H7 (cell line): ENCODE measurements at regions not wholly inside any gene's neighbourhood (a gene's known extent, or its start where the extent isn't known, plus 50 kb on each side); places are given as distances from the start of the nearest gene placed in this dataset.

Source experiments
- DNase-seq: peaks from one replicate; pipeline ENCODE4 v3.0.0; 2012
- H3K27me3 ChIP-seq: 2 replicates; pipeline ENCODE4 v1.6.0; 2011; ENCODE audit warnings: mild to moderate bottlenecking, low read length; ENCODE audit not compliant: control insufficient read depth, insufficient read depth
- H3K36me3 ChIP-seq: replicated peaks from 2 replicates; pipeline ENCODE4 v1.5.1; 2011; ENCODE audit warnings: low read length; ENCODE audit not compliant: control insufficient read depth, insufficient read depth
- H3K4me3 ChIP-seq: 2 replicates; pipeline ENCODE4 v1.5.1; 2011; ENCODE audit warnings: low read depth, mild to moderate bottlenecking, control low read depth, low read length, moderate library complexity; ENCODE audit not compliant: insufficient read depth

DNA sequence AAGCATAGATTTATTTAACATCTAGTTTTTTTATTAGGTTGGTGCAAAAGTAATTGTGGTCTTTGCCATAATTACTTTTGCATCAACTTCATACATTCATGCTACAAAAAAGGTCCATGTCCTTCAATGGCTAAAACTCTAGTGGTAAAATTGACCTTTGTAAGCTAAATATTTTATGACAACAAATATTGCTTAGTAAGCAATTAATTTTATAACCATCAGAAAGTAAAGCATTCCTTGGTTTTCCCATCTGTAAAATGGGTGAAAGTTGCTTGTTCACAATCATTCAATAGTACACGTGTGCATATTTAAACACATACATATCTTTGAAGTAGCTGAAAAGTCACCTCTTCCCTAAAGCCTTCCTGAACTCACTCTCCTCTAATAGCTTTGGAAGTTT is 789.6 kb downstream of the CDH8 start:
- no peaks in the 10 kb centered on the region for H3K27me3 ChIP-seq
- no peaks in the 10 kb centered on the region for H3K36me3 ChIP-seq
- no peak overlapping the region for H3K4me3 ChIP-seq
- no peak for DNase-seq

DNA sequence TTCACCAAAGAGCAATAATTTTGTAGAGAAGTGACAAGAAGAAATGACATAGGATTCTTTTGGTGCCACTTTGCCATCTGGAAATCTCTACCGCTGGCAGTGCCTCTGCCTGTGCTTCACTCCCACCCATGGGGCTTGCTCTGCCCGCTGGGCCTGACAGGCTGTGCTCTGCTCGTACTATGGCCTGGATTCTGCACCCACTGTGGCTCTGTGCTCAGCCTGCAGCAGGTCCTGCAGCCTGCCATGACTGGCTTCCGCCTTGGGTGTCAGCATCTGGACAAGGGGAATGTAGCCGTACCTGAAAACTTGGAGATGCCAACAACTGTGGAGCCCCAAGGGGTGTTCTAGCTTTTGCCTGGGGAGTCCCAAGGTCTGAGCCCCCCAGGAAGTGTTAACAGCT is 792.3 kb downstream of the CDH8 start:
- no peak overlapping the region for H3K4me3 ChIP-seq
- no peak for DNase-seq
- H3K36me3 ChIP-seq, result no peaks in the 10 kb centered on the region
- H3K27me3 ChIP-seq, result no peaks in the 10 kb centered on the region

DNA sequence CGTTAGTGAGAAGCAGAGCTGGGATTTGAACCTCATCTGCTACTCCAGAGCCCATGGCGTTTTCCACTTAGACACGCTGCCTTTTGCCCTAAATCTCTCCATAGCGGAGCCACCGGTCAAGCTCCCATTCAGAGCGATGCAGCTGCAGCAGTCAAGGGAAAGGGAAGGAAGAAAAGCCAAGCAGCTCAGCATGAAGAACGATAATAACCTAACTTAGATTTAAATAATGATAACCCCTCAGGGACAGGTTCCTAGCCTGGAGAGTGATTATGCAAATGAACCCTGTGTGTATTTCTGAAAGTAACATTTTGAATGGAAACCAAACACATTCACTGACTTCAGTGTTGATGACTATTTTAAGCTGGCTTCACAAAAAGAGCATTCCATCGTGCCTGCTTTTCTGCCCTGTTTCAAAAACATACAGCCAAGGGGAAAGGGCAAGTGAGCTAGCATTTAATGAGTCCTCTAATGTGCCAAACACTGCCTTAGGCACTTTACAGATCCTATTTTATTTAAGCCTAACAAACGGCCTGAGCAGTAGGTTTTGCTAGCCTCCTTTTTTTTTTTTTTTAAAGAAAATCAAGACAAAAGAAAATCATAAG is 798.3 kb downstream of the CDH8 start:
- Histone ChIP-seq H3K4me3 (no peak overlapping the region), H3K36me3 (no peaks in the 10 kb centered on the region), H3K27me3 (no peaks in the 10 kb centered on the region)
- no peak for DNase-seq

DNA sequence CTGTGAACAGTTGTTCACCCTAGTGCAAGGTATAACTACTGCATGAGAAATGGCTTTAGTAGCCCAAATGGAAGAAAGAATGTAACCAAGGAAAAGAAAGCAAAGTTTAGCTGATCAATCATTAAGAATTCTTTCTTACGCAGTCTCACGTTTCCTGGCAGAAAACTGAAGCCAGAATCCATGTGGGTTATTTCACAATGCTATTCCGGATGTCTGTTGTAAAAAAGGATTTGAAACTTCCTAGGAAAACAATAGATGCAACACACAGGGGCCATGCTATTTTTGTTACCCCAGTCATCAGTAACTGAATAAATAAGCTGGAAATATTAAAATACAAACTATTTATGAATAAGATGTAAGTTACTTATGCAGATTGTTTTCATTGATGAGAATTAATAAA is 802.5 kb downstream of the CDH8 start:
- Histone ChIP-seq H3K27me3 (no peaks in the 10 kb centered on the region), H3K36me3 (no peaks in the 10 kb centered on the region), H3K4me3 (no peak overlapping the region)
- no peak for DNase-seq

DNA sequence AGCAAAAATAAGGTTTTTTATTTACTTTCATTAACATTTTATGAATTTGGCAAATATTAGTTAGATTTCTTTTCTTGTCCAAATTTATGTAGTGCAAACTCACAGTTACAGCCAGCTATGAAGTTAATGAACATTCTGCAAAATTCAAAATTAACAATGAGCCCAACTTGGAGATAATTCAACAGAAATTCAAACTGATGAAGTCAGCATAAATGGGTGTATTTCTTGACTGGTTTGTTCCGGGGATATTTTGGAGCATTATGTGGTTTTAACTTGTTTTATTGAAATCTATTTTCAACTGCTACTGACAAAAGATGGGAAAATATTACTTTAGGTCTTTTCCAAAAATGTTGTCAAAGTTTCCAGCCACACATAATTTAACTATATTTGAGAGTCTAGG is 807.9 kb downstream of the CDH8 start:
- no peak for DNase-seq
- no peaks in the 10 kb centered on the region for H3K27me3 ChIP-seq
- H3K36me3 ChIP-seq, result no peaks in the 10 kb centered on the region
- no peak overlapping the region for H3K4me3 ChIP-seq

DNA sequence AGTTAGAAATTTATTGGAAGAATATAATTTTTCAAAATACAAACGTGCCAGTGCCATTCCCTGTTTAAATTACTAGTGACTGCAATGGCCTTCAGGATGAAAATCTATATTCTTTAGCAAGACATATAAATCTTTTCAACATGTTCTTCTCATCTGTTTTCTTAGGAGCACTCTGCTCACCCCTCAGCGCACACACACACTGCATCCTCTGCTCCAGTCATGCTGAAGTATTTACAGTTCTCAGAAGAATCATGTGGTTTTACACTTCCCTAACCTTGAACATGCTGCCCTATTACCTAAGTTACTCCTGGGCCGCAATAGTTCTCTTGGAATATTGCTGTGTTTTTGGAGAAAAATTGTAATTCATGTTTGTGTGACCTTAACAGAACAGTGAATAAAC is 820.6 kb downstream of the CDH8 start:
- Histone ChIP-seq H3K36me3 (no peaks in the 10 kb centered on the region), H3K27me3 (no peaks in the 10 kb centered on the region)
- DNase-seq, result no peak

DNA sequence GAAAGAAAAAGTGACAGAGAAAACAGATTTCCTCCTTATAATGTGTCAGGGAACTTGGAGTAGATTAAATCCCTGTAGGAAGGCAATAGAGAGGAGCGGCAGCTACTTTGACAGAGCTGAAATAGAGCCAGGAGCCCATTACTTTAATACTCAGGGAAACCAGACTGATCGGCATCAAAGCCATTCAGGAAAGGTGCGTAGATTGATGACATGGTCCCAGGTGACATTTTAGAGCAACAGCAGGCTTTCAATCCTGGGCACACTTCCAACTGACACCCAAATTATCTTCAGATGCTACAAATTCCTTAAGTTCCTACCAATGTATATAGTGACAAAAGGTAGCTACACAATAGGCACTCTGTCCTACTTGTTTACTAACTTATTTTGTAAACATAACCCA is 821.5 kb downstream of the CDH8 start:
- Histone ChIP-seq H3K36me3 (no peaks in the 10 kb centered on the region), H3K27me3 (no peaks in the 10 kb centered on the region), H3K4me3 (no peak overlapping the region)
- no peak for DNase-seq

More for the DNA sequence above, 820.6 kb downstream of the CDH8 start:
- H3K4me3 ChIP-seq, result no peak overlapping the region

DNA sequence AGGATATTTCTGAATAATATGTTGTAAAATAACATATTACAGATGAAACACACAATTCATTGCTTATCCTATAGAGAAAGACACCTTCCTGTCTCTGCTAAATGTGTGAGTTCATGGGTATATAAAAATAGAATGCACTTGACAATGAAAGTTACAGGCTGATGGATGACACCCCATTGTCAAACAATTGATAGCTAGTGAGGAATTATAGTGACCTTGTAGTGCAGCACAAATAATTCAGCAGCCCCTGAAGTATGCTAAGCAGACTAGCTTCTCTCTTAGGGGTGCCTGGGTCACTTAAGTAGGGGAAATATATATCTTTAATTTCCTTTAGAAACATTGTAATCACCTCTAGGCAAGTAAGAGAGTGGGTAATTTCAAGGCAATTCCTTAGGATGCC is 826.2 kb downstream of the CDH8 start:
- Histone ChIP-seq H3K36me3 (no peaks in the 10 kb centered on the region), H3K4me3 (no peak overlapping the region), H3K27me3 (no peaks in the 10 kb centered on the region)
- no peak for DNase-seq

DNA sequence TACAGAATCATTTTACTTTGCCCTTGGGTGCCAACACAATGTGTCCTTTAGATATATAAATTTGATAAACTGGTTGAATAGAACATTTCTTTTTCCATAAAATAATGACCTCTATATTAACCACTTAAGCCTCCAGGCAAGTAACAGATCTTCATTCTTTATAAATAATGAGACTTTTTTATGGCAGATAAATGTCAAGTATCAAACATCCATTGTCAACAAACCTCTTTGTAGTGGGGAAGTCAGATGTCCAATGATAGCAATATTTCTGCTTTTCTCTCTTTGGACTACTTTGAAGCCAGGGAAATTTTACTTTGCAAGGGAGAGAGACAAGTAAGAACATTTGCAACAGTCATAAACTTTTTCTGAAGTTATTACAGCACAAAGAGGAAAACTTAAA is 841.2 kb downstream of the CDH8 start:
- DNase-seq, result no peak
- Histone ChIP-seq H3K36me3 (no peaks in the 10 kb centered on the region), H3K4me3 (no peak overlapping the region), H3K27me3 (no peaks in the 10 kb centered on the region)

DNA sequence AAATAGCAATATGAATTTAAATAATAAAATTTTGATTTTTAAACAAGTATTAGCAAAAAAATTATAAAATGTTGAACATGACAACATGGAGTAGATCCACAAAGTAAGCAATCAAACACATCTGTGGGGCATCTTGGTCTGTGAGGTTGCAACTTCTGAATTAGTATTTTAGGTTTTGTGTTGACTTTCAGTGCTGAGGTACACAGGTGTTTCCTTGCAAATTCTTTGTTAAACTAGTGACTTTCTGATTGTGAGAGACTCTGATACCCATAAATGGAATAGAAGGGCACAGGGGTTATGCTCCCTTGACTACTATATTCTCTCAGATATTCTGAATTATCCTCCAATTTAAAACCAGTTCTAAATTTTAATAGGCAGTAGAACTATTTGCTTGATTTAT is 841.7 kb downstream of the CDH8 start:
- no peak overlapping the region for H3K4me3 ChIP-seq
- H3K27me3 ChIP-seq, result no peaks in the 10 kb centered on the region
- DNase-seq, result no peak
- H3K36me3 ChIP-seq, result no peaks in the 10 kb centered on the region

DNA sequence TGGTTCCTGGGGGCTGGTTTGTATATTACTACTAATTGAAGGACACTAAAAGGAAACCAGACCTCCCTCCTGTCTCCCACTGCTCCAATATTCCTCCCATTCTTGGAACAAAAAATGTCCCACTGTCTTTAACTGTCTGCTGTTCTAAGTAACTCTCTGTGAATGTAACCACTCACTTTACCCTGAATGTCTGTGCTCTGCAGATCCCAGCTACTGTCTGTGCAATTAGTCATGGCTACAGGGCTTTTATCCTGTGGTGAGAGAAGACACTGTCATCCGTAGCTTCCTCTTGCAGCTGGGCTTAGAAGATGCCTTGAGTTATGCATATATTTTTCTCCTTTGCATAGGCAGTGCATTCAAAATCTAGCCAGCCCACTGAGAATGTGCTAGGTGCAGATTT is 853.8 kb downstream of the CDH8 start:
- DNase-seq, result no peak
- H3K36me3 ChIP-seq, result no peaks in the 10 kb centered on the region
- H3K27me3 ChIP-seq, result no peaks in the 10 kb centered on the region
- no peak overlapping the region for H3K4me3 ChIP-seq

DNA sequence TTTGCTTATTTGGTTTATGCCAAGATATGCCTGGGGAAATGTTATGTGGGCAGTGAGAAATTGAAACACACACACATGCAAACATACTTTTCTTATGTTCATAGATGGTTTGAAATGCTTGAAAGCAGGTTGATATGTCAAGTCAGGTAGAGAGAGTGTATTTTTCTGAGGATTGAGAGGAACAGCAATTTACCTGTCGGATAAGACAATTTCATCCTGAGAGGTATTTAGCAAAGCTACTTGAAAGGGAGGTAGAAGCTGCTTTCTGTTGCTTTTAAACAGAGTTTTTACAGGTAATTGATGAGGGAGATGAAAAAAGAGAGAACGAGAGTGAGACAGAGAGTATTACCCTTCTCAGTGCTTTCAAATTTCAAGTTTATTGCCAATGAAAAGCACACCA is 854.3 kb downstream of the CDH8 start:
- H3K36me3 ChIP-seq, result no peaks in the 10 kb centered on the region
- no peaks in the 10 kb centered on the region for H3K27me3 ChIP-seq
- no peak for DNase-seq
- no peak overlapping the region for H3K4me3 ChIP-seq

DNA sequence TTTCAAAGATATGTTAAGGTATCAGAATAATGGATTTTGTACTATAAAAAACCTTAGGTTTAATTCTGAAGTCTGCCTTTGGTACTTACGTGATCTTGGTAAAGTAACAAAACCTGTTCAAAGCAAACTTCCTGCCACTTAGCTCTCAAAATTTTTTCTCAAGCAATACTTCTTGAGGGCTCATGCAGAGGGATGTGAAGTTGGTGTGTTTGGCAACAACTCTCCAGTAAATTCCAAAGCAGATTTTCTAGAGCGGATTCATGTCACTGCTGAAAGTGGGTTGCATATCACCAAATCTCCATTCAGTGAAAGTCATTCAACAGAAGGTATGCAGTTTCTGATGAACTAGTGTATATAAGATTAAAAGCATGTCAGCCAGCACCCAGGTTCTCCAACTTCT is 856.7 kb downstream of the CDH8 start:
- Histone ChIP-seq H3K4me3 (no peak overlapping the region), H3K27me3 (no peaks in the 10 kb centered on the region), H3K36me3 (no peaks in the 10 kb centered on the region)
- DNase-seq, result no peak

DNA sequence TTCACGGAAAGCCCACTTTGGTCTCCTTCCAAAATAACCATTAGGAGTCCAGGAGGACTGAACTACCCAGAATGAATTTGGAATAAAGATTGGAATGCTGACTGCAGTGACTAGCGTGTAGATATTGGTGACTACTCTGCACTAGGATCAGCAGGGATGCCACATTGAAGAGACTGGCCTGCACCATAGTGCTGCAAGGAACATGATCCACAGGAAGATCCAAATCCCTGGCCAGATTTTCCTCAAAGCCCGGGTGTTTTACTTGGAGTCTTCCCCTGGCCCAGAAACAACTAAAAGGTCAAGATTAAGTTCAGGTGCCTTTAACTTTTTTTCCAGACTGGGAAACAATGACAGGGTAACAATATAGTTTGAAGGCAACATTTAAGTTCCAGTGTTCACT is 870.4 kb downstream of the CDH8 start:
- Histone ChIP-seq H3K27me3 (no peaks in the 10 kb centered on the region), H3K4me3 (no peak overlapping the region), H3K36me3 (no peaks in the 10 kb centered on the region)
- no peak for DNase-seq

DNA sequence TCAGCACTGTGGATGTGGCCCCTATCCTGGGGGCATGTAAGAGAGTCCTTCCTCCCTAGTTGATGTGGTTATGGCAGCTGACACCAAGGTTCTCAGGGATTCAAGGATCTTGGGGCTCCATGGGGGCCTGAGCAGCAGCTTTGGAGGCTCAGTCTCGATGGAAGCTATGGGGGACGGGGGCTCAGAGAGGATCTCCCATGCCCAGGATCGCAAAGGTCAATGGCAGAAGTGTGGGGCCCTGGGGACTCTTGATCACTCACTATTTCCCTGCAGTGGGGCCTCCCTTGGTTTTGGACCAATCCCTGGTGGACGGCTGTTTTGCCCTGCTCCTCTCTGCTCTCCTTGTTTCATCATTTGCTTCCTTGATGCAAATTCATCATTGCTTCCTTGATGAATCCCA is 885.9 kb downstream of the CDH8 start:
- no peak for DNase-seq
- Histone ChIP-seq H3K36me3 (no peaks in the 10 kb centered on the region), H3K27me3 (no peaks in the 10 kb centered on the region), H3K4me3 (no peak overlapping the region)

DNA sequence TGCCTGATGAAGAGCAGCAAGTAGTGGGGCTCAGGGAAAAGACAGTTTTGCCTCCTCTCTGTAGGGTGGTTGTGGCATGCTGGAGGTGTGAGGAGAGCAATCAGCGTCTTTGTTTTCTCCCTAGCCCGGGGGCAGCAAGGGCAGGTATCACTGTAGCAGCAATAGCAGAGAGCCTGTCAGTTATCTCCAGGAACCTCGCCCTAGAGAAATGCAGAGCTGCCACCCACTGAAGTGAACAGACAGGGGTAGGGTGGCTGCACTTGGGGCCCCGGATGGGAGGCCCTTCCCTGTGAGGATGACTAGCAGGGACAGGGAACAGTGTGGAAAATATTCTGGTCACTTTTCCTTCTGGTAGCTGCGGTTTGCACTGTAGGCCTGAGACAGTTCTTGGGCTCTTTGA is 886.5 kb downstream of the CDH8 start:
- Histone ChIP-seq H3K36me3 (no peaks in the 10 kb centered on the region), H3K27me3 (no peaks in the 10 kb centered on the region), H3K4me3 (no peak overlapping the region)
- DNase-seq, result no peak
